GM20000 (cell line): ENCODE measurements at regions not wholly inside any gene's neighbourhood (a gene's known extent, or its start where the extent isn't known, plus 50 kb on each side); places are given as distances from the start of the nearest gene placed in this dataset.

Experiments
- DNase-seq: peaks from one replicate; pipeline ENCODE4 v3.0.0; 2012; ENCODE audit warnings: low spot score
- CTCF ChIP-seq: IDR thresholded peaks from 2 replicates; pipeline ENCODE4 v1.5.1; 2012; ENCODE audit warnings: mild to moderate bottlenecking, control low read depth; ENCODE audit errors: extremely low read depth, missing control alignments

GRCh38 chr18:37676276-37676675 is 110.7 kb upstream of the CELF4 start:
- no peak for DNase-seq
- TF ChIP-seq CTCF, result no peak

DNA sequence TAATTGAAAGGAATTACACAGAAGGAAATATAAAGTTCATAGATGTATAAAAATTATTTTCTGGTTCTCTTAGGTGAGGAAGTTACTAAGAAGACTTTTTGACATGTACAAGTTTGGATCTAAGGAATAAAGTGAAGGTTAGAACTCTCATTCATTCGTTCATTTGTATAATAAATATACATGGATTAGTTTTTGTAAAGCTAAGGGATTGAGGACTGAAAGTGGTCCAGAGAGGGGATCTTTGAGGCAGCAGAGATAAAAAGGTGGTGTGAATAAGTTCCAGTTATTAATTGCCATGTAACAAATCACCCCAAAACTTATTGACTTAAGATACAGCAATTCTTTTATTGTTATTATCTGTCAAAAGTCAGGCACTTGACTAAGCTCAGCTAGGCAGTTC is 110.1 kb upstream of the CELF4 start:
- no peak for DNase-seq
- TF ChIP-seq CTCF, result no peak

- TF ChIP-seq CTCF, result no peak
- DNase-seq, result no peak
These were observed 109.0 kb upstream of the CELF4 start for GRCh38 chr18:37674570-37674969.

- DNase-seq, result no peak
- no peak for TF ChIP-seq CTCF
These were observed 108.1 kb upstream of the CELF4 start for GRCh38 chr18:37673671-37674070.

DNA sequence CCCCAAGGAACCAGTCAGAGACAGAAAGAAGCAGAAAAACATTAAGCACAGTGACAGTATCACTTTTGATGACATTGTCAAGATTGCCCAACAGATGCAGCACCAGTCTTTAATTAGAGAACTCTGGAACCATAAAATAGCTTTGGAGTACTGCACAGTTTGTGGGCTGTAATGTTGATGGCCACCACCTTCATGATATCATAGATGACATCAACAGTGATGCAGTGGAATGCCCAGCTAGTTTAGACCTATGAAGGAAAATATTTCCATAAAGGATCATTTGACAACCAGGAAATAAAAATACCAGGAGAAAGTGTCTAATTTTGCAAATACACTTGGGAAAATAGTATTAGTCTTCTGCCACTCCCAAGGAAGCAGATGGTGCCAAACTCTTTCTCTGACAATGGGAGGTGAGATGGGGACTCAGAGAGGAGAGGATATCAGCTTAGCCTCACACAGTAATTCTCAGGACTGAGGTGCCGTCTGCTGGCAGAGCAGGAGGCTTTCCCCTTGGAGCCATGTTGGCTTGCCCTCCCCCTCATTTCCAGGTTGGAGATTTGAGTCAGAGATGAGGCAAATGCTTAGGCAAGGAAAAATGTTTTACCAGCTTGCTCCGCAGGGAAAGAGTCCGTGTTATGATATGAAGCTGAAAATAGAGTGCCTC is 107.5 kb upstream of the CELF4 start:
- DNase-seq, result no peak
- TF ChIP-seq CTCF, result no peak

GRCh38 chr18:37672001-37672400 is 106.4 kb upstream of the CELF4 start:
- no peak for TF ChIP-seq CTCF
- no peak for DNase-seq

GRCh38 chr18:37671530-37671929 is 105.9 kb upstream of the CELF4 start:
- no peak for DNase-seq
- no peak for TF ChIP-seq CTCF
